Right lung (tissue), 2 donors: ENCODE measurements at regions not wholly inside any gene's neighbourhood (a gene's known extent, or its start where the extent isn't known, plus 50 kb on each side); places are given as distances from the start of the nearest gene placed in this dataset.

Source experiments
- DNase-seq, 2 donors: peaks; one replicate each; pipeline ENCODE4 v3.0.0-alpha.2; 2013

DNA sequence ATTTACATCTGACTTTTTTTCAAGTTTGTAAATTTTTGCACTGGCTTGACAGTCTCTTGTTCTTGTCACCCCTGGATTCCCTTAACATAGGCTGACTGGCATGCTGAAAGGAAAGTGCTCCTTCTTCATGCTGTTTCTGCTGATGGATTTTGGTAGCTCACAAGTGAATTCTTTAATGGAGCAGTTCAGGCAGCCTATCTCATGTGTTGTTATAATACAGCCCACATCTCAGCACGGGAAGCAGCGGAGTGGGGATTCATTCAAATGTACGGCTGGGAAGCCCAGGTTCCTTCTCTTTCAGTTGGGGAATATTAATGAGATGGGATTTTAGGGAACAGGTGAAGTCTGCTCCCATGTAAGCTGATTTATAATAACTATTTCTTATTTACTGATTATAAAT is 142.8 kb downstream of the CD8B2 start:
- DNase-seq = no peak

DNA sequence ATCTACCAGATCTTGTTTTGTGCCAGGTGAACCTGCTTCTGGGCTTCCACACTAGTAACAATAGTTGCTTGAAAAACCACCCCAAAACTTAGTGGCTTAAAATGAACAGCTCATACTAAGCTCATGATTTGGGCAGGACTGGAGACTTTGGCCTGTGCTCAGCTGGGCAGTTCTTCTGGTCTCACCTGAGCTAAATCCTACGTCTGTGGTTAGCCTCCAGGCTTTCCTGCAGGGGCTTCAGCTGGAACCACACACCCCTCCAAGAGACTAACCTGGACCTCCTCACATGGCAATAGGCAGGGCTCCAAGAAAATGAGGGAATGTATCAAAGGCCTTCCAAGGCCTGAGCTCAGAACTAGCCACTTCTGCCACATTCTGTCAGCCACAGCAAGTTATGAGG is 144.1 kb downstream of the CD8B2 start:
- DNase-seq = no peak

DNA sequence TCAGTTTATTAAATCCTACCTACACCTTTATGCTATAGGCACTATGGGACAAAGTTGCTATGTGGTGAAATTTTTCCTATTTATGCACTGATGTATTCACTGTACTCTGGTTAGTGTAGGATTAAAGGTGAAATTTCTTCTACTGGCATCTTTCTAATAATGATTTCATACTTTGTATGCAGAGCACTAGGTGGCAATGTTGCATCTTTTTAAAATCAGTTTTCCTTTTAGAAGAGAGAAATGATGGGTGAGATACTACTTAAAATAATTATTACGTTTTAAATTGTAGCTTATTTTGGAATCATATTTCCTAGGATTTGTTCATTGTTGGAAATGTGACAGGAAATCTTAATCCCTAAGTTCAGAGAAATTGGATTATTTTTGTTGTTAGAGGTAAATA is 150.9 kb downstream of the CD8B2 start:
- DNase-seq = peak in 1 of 2 donors; percentile 26

DNA sequence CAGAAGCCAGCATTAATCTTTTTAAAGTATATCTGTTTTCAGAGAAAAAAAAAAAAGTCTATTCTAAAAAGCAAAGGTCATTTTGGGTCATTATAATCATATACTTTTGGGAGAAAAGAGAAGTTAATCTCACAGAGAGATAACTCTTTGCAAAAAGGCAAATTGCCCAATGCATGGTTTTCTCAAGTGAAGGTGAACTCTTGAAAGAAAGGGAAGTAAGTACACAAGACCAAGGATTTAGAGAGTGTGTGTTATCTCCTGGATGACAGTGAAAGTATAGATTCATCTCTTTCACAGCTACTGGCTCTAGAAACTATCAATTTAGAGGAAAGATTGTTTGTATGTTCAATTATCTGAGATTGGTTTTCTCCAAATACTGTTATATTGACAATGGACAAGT is 151.4 kb downstream of the CD8B2 start:
- no peak for DNase-seq

DNA sequence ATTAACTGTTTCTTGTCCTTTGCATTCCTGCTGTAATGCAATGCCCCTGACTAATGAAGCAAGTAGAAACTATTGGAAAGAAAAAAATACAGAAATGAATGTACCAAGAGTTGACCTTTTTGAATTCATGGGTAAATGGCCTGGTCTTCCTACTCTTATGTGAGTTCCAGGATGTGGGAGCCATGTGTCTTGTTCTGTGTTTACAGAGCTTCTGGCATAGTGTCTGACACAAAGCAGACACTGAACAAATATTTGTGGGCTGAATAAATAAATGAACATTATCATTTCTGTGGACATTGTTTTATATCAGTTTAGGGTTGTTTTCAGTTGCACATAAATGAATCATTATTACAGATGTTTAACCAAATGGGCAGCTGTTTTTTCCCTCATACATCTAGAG is 155.5 kb downstream of the CD8B2 start:
- no peak for DNase-seq

DNA sequence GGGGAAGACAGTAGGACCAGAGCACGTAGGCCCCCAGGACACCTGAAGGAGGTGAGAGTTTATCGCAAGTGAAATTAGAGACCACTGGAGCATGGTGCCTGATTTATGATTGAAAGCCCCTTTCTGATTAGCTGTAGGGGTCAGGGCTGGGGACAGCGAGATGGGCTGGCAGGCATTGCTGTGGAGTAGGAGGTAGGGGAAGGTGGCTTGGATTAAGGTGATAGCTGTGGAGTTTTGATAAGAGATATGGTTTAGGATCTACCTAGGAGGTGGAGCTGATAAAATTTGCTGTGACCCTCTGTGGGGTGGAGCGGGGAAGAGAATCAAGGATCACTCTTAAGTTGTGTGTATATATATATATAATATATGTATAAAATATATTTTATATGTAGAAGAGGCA is 157.5 kb downstream of the CD8B2 start:
- no peak for DNase-seq

DNA sequence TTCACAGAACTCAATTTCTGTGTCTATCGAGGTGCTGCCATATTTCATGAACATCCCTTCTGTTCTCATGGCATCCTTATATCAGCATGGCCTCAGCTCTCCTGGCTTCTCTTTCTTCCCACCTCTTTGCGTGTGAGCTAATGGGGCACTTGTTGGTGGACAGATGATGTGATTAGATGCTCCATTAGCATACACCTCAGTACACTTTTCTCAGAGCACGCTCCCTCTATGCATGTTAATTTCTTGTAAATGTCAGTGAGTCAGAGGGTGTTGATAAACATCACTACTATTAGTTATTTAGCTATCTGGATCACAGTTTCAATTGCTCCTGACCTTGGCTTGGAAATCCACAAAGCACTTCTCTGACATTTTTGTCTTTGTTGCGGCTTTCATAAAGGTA is 159.4 kb downstream of the CD8B2 start:
- DNase-seq = no peak

DNA sequence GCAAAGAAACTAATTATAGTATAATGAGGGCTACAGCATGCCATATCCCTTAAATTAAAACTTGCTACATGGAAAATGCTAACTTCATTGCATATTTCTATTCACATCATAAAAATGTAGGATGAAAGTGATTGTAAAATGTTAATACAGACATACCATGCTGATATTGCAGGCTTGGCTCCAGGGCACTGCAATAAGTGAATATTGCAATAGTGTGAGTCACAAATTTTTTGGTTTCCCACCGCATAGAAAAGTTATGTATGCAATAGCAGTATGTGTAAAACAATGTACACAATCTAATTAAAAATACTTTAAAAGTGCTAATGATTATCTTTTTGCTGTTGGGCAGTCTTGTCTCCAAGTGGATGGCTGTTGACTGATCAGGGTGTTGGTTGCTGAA is 162.1 kb downstream of the CD8B2 start:
- DNase-seq = no peak

DNA sequence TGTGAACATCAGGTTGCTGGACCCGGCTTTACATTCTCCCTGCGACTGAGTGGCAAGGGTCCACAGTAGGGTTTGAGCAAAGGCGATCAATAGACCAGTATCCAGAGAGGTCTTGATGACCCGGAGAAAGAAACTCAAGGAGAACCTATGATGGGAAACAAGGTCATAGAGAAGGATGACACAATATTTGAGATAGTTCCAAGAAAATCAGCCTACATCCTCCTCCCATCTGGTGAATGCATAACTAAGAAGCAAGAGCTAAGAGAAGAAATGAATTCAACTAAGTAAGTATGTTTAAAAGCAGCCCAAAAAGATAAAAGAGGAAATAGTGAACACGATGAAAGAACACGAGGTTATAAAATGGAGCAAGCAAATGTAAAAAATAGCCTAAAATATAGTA is 166.3 kb downstream of the CD8B2 start:
- no peak for DNase-seq

DNA sequence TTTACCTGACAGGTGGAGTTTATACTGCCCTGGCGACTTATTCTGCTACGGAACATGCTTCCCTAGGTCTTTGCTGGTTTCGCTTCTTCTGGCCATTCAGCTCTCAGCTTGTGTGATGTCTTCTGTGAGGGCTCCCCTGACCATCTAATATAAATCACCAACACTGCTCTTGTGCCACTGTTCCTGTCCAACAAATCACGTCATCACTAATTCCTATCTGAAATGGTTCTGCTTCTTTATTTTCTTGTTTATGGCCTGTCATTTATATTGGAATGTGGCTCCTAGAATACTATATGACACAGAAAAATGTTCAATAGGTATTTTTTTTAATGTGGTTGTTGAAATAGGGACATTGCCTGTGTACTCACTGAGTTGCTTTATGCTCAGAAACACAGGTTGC is 171.5 kb downstream of the CD8B2 start:
- DNase-seq = no peak

DNA sequence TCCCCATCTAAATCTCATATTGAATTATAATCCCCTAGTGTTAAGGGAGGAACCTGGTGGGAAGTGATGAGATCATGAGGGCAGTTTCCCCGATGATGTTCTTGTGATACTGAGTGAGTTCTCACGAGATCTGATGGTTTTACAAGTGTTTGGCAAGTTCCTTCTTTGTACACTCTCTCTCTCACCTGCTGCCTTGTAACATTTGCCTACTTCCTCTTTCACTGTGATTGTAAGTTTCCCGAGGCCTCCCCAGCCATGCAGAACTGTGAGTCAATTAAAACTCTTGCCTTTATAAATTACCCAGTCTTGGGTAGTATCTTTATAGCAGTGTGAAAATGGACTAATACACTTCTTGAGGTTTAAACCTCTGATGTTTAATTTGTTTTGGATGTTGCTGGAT is 177.5 kb downstream of the CD8B2 start:
- DNase-seq = no peak

DNA sequence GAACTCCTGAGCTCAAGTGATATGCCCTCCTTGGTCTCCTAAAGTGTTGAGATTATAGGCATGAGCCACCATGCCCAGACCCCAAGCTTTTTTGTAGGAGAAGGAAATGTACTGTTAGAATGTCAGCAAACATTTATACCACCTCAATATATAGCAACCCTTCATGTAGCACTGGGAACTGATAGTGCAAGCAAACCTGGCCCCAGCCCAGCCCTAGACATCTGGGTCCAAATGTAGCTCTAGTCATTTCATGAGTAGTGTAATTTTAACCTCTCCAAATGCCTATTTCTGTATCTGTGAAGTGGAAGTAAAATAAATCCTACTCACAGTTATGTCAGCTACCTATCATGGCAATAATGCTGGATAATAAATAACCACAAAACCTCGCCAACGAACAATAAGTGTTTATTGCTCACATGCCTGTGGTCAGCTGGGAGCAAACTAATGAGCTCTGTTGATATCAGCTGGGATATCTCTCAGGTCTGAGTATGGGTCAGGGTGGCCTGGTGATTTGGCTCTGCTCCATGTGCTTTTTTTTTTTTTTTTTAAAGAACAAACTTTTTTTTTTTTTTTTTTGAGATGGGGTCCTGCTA is 180.4 kb downstream of the CD8B2 start:
- DNase-seq = no peak

DNA sequence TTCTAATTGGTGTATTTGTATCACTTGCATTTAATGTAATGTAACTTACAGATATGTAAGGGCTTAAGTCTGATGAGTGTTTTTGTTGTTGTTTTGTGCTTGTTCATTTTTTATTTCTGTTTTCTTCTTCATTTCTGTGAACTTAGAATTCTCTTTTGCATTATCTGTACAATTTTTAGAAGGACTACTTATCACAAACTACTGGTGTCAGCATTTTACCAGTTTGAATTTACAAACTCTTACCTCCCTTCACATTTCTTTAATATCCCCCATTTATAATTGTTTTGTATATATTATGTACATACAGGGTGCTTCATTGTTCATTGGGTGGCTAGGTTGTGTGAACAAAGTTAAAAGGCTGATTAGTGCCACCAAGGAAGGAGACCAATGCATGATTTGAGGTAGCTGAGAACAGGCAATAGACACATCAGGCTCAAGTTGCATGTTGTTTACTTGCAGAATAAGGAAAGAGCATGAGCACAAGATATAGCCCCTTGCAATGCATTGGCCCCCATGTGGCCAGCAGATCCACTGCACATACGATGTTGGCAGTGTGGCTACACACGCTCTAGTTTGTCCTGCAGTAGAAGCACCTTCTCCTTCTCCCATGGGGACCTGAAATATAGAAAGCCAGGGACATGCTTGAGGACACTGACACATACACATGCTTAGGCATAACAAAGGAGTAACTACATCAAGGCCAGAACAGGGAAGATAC is 198.2 kb downstream of the CD8B2 start:
- DNase-seq = no peak

DNA sequence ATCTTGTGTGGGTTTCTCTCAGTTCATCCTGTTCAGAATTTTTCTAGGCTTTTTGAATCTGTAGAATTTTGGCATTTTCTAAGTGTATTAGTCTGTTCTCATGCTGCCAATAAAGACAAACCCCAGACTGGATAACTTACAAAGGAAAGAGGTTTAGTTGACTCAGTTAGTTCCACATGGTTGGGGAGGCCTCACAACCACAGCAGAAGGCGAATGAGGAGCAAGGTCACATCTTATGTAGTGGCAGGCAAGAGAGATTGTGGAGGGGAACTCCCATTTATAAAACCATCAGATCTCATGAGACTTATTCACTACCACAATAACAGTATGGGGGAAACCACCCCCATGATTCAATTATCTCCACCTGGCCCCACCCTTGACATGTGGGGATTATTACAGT is 199.2 kb downstream of the ST6GAL2 start:
- no peak for DNase-seq

DNA sequence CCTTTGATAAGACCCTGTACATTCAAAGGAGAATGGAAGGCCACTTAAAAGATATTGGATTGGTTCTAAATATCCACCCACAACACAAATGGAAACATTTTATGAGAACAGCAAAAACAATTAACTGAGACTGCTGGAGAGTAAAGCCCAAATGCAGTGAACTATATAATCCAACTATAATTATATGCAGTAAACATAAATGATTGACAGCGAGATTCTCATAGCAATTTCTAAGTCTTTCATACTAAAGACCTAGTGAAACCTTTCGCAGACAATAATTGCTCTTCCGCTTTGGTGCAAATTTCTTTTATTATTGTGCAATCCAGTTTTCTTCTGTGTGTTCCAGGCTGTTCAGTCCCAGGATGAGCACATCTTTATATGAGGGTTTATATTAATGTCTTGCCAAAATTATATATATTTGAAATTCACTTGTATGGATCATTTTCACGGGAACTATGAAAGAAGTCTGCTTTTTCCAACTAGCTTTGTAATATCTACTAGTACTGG is 190.9 kb downstream of the ST6GAL2 start:
- DNase-seq = no peak

DNA sequence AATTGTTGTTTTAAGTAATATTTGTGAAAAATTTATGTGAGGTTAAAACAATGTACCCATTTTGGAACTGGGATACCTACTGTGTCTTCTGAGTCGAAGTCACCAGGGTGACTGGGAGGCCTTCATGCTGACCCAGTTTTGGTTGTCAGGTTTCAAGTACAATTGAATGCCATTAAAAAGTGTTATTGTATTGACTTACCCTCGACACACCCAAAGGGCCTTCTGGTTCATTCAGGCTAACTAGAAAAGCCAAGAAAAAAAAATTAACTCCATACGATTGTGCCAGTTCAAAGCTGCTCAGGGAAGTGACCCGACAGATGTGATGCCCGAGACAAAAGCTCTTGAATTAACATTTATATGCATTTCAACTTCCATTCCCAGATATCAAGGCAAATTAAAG is 190.0 kb downstream of the ST6GAL2 start:
- no peak for DNase-seq

DNA sequence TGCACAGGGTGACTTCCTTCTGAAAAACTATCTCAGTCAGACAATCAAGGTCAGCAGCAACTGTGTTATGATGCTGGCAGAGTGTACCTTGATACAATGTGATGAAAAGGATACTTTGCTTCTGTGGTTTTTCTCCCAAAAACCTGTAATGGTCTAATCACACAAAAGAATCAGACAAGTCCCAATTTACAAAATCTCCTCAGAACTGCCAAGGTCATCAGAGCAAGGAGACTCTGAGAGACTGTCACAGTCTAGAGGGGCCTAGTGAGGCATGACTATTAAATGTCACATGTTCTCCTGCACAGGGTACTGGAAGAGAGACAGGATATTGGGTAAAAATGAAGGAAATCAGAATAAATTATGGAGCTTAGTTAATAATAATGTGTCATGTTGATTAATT is 185.4 kb downstream of the ST6GAL2 start:
- no peak for DNase-seq

DNA sequence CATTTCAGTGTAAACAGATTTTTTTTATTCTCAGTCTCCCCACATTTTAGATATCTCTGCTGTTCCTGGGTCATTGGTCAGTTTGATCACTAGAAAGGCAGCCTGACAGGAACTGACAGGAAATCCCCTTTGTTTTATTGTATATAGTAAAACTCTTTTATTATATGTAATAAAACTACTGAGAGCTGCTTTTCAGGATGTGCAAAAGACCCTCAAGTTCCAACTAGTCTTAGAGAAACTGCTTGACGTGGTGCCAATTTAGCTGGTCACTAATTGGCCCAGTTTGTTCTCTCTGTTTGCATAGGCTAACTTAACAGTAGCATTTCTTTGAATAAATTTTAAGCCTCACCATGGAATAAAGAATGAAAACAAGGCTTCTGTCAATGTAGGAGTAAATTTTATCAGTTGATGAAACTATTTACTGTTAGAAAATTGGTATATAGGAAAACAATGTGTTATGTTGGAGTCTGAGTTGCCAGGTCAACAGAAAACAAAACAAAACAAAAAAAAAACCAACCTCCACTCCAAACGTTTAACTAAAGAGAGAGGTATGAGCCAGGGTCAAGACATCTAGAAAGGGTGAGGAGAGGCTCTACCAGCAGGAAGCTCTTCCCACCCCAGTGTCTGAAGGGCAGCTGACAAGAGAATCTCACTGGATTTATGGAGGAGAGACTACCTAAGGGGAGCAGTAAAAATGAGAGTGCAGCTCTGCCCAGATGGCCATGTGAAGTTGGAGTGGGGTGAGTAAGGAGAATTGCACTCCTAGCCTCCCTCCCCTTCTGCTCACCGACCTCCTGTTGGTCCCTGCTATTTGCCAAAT is 184.6 kb downstream of the ST6GAL2 start:
- no peak for DNase-seq

DNA sequence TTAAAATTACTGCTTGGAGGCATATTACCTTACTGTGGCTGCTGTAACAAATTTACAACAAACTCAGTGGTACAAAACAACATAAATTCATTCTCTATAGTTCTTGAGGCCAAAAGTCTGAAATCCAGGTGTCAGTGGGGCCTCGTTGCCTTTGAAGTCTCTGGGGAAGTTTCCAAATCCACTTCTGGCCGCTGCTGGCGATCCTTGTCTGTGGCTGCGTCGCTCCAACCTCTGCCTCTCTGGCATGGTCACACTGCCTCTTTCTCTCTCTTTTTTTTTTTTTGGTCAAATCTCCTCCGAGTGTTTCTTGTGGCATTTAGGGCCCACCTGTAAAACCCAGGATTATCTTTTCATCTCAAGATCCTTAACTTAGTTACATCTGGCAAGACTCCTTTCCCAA is 182.8 kb downstream of the ST6GAL2 start:
- no peak for DNase-seq

DNA sequence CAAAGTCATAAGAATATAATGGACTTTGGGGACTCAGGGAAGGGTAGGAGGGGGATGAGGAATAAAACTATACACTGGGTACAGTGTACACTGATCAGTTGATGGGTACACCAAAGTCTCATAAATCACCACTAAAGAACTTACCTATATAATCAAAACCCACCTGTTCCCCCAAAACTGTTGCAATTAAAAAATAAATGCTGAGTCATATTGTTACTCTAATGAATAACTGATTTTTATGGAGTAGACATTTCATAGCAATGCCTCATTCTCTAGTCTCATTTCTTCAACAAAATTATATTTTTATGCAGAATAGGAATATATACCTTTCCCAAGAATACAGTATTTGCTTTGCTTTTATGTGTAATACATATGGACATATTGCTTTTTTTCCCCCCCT is 181.2 kb downstream of the ST6GAL2 start:
- no peak for DNase-seq

DNA sequence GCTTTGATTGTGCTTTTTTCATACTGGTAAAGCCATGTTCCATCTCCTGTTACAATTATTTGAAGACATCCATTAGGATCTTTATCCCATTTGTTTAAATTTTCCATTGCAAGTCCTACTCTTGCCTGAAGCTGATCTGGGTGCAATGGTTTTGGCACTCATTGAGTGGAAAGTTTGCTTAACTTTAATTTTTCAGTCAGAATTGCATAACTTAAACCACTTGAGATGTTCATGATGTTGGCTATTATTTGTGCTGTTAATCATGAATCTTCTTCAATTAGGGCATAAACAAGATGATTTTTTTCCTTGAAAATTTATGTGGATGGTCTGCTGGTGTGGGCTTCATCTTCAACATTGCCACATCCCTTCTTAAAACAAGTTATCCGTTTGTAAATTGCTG is 180.1 kb downstream of the ST6GAL2 start:
- DNase-seq = no peak

DNA sequence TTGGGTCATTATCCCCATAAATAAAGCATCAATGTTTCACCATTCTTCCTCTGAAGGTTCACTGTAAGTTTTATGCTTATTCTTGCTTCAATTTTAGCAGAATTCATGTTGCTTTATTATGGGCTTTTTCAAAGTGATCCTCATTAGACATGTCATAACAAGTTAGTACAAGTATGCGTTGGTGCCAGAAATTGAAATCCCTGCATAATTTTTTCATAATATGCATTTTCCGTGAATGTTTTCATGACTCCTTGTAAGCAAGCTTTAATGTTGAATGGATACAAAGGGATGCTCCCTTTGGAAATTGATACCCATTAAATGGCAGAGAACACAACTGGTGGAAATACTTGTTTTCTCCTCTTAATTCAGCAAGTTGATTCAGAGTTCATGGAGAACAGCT is 179.7 kb downstream of the ST6GAL2 start:
- no peak for DNase-seq

DNA sequence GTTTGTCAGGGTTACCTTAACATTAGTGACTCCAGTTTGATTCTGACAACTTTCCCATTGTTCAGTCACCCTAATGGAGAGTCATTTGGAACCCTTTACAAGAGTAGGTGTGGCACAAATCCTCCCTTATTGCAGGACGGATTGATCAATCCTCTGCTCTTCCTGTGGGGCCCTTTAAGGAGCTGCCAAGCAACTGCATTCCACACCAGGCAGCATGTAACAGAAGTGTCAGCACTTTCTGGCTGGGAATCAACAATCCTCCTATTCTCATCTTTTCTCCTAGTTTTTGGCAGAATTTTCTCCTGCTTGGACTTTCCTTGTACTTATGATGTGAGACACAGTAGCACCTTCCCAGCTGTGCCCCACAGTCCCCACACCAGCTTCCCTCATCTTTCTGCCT is 177.8 kb downstream of the ST6GAL2 start:
- DNase-seq = peak in 1 of 2 donors; percentile 10
